SK-N-SH (cell line): ENCODE measurements at regions not wholly inside any gene's neighbourhood (a gene's known extent, or its start where the extent isn't known, plus 50 kb on each side); places are given as distances from the start of the nearest gene placed in this dataset.

Source experiments
- CTCF ChIP-seq: fragments of 200-600 bp; sonication (generic); IDR thresholded peaks from 2 replicates; pipeline ENCODE4 v1.6.1; 2017; ENCODE audit warnings: antibody characterized with exemption, mild to moderate bottlenecking, moderate library complexity
- GABPA ChIP-seq: IDR thresholded peaks from 2 replicates; pipeline ENCODE4 v1.4.0; 2012; ENCODE audit warnings: low read depth, mild to moderate bottlenecking
- POLR2AphosphoS5 ChIP-seq: IDR thresholded peaks from 2 replicates; pipeline ENCODE4 v1.6.1; 2012; ENCODE audit warnings: low read depth, low read length

DNA sequence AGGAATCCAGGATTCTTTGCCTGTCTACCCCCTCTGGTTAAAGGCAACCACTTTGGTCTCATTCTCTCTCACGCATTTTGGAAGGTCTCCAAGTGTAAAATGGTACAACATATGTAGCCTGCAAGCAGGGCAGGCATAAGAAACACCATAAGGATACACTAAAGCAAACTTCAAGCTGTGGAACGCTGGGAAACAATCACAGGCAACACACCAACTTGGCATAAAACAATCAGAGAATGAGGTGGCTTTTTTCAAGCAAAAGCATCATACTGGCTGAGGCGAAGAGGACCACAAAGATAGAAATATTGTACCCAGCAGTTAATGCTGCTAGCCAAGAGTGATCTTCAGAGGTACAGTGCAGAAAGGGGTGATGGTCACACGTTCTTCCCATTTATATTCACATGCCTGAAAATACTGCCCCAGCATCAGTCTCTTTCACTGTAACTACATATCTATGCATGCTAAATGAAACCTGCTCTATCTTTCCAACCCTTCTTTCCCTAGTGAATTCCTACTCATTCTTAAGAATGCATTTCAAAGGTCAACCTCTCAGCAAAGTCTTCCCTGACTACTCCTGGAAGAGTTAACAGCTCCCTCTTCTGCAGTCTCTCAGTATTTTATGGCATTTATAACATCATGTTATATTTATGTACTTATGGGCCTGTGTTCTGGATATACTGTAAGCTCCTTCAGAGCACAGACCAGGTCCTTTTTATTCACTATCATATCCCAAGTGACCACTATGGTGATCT is 71.9 kb upstream of the GALNT5 start:
- TF ChIP-seq CTCF (no peak), POLR2AphosphoS5 (no peak), GABPA (no peak)
